ENCODE measurements at regions not wholly inside any gene's neighbourhood (a gene's known extent, or its start where the extent isn't known, plus 50 kb on each side); places are given as distances from the start of the nearest gene placed in this dataset.

DNA sequence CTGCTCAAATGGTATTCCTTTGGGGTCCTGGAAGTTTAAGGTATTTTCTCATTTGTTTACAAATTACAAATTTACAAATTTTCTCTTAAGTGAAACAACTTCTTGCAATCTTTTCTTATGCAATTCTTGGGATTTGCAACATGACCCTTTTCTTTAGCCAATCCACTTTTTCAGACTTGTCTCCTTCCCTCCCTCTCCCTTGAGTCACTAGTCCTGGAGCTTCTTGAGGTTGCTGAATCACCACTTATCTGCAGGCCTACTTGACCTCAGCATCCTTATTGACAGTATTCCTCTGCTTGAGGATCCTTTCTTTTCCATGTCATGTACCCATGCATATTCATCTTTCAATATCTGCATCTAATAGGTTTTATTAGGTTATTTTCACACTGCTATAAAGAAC is 302.8 kb upstream of the ADAMTS5 start (continued):
- TF ChIP-seq, protein P1, sequence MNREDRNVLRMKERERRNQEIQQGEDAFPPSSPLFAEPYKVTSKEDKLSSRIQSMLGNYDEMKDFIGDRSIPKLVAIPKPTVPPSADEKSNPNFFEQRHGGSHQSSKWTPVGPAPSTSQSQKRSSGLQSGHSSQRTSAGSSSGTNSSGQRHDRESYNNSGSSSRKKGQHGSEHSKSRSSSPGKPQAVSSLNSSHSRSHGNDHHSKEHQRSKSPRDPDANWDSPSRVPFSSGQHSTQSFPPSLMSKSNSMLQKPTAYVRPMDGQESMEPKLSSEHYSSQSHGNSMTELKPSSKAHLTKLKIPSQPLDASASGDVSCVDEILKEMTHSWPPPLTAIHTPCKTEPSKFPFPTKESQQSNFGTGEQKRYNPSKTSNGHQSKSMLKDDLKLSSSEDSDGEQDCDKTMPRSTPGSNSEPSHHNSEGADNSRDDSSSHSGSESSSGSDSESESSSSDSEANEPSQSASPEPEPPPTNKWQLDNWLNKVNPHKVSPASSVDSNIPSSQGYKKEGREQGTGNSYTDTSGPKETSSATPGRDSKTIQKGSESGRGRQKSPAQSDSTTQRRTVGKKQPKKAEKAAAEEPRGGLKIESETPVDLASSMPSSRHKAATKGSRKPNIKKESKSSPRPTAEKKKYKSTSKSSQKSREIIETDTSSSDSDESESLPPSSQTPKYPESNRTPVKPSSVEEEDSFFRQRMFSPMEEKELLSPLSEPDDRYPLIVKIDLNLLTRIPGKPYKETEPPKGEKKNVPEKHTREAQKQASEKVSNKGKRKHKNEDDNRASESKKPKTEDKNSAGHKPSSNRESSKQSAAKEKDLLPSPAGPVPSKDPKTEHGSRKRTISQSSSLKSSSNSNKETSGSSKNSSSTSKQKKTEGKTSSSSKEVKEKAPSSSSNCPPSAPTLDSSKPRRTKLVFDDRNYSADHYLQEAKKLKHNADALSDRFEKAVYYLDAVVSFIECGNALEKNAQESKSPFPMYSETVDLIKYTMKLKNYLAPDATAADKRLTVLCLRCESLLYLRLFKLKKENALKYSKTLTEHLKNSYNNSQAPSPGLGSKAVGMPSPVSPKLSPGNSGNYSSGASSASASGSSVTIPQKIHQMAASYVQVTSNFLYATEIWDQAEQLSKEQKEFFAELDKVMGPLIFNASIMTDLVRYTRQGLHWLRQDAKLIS (CRISPR knock-in tag; IDR thresholded peaks at IDR 0.05; ENCODE audit: borderline replicate concordance), result no peak
- TF ChIP-seq, protein P2, sequence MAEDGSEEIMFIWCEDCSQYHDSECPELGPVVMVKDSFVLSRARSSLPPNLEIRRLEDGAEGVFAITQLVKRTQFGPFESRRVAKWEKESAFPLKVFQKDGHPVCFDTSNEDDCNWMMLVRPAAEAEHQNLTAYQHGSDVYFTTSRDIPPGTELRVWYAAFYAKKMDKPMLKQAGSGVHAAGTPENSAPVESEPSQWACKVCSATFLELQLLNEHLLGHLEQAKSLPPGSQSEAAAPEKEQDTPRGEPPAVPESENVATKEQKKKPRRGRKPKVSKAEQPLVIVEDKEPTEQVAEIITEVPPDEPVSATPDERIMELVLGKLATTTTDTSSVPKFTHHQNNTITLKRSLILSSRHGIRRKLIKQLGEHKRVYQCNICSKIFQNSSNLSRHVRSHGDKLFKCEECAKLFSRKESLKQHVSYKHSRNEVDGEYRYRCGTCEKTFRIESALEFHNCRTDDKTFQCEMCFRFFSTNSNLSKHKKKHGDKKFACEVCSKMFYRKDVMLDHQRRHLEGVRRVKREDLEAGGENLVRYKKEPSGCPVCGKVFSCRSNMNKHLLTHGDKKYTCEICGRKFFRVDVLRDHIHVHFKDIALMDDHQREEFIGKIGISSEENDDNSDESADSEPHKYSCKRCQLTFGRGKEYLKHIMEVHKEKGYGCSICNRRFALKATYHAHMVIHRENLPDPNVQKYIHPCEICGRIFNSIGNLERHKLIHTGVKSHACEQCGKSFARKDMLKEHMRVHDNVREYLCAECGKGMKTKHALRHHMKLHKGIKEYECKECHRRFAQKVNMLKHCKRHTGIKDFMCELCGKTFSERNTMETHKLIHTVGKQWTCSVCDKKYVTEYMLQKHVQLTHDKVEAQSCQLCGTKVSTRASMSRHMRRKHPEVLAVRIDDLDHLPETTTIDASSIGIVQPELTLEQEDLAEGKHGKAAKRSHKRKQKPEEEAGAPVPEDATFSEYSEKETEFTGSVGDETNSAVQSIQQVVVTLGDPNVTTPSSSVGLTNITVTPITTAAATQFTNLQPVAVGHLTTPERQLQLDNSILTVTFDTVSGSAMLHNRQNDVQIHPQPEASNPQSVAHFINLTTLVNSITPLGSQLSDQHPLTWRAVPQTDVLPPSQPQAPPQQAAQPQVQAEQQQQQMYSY (CRISPR knock-in tag; IDR thresholded peaks at IDR 0.05), result no peak
- TF ChIP-seq ZMAT4 (CRISPR knock-in tag; IDR thresholded peaks at IDR 0.05), result no peak
- TF ChIP-seq OVOL2 (CRISPR knock-in tag; IDR thresholded peaks at IDR 0.05; ENCODE audit: borderline replicate concordance), result no peak
- no peak for TF ChIP-seq FOXP1 (CRISPR knock-in tag; IDR thresholded peaks at IDR 0.05; ENCODE audit: borderline replicate concordance)
- TF ChIP-seq KAT7 (CRISPR knock-in tag; IDR thresholded peaks at IDR 0.05; ENCODE audit: borderline replicate concordance), result no peak
- TF ChIP-seq ZBTB43 (CRISPR knock-in tag; IDR thresholded peaks at IDR 0.05), result no peak
- TF ChIP-seq, protein P3, sequence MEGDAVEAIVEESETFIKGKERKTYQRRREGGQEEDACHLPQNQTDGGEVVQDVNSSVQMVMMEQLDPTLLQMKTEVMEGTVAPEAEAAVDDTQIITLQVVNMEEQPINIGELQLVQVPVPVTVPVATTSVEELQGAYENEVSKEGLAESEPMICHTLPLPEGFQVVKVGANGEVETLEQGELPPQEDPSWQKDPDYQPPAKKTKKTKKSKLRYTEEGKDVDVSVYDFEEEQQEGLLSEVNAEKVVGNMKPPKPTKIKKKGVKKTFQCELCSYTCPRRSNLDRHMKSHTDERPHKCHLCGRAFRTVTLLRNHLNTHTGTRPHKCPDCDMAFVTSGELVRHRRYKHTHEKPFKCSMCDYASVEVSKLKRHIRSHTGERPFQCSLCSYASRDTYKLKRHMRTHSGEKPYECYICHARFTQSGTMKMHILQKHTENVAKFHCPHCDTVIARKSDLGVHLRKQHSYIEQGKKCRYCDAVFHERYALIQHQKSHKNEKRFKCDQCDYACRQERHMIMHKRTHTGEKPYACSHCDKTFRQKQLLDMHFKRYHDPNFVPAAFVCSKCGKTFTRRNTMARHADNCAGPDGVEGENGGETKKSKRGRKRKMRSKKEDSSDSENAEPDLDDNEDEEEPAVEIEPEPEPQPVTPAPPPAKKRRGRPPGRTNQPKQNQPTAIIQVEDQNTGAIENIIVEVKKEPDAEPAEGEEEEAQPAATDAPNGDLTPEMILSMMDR (IDR thresholded peaks at IDR 0.05), result no peak
- TF ChIP-seq ZNF416 (CRISPR knock-in tag; IDR thresholded peaks at IDR 0.05), result no peak
- no peak for TF ChIP-seq NFE2L1 (CRISPR knock-in tag; IDR thresholded peaks at IDR 0.05)
- TF ChIP-seq ZNF232 (CRISPR knock-in tag; IDR thresholded peaks at IDR 0.05), result no peak
- no peak for TF ChIP-seq ZNF671 (CRISPR knock-in tag; IDR thresholded peaks at IDR 0.05)
- TF ChIP-seq ZNF423 (CRISPR knock-in tag; IDR thresholded peaks at IDR 0.05), result no peak

DNA sequence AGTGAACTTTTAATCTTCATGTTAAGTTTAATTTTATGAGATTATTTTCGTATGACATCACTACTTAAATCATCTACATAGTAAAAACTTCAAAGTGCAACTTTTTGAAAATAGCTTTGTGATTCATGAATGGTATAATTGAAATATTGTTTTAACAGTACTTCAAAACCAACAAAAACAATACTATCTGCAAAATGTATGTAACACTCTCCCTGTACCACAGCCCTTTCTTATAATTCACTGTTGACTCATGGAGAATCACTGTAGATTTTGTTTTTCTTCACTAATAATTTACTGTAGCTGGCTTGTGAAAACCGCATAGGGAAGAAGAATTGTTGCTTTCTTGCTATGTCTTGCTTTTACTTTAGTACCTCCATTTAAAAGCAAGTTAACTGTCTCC is 301.4 kb upstream of the ADAMTS5 start:
- CTCF ChIA-PET, result no interaction called here
- POLR2A ChIA-PET, result no interaction called here
- no peak overlapping the region for H3K4me3 Mint-ChIP-seq
- no peaks in the 10 kb centered on the region for H3K27me3 Mint-ChIP-seq (ENCODE audit: low read depth)
- DNase-seq (ENCODE audit: low spot score) (no peak), ATAC-seq (no peak)
- H3K9me3 Mint-ChIP-seq, result peaks cover 6% of the 10 kb centered on the region
- no peak overlapping the region for H3K27ac Mint-ChIP-seq
- H3K36me3 Mint-ChIP-seq, result no peaks in the 10 kb centered on the region
- TF ChIP-seq ATF2 (CRISPR knock-in tag; IDR thresholded peaks at IDR 0.05; ENCODE audit: borderline replicate concordance, low read depth) (no peak), ZNF396 (CRISPR knock-in tag; IDR thresholded peaks at IDR 0.05; ENCODE audit: borderline replicate concordance) (no peak), KAT7 (CRISPR knock-in tag; IDR thresholded peaks at IDR 0.05; ENCODE audit: borderline replicate concordance) (no peak), ZNF263 (CRISPR knock-in tag; IDR thresholded peaks at IDR 0.05; ENCODE audit: low read depth) (no peak), E2F5 (CRISPR knock-in tag; IDR thresholded peaks at IDR 0.05) (no peak), FOXP1 (CRISPR knock-in tag; IDR thresholded peaks at IDR 0.05; ENCODE audit: borderline replicate concordance) (no peak)
- TF ChIP-seq, protein P4, sequence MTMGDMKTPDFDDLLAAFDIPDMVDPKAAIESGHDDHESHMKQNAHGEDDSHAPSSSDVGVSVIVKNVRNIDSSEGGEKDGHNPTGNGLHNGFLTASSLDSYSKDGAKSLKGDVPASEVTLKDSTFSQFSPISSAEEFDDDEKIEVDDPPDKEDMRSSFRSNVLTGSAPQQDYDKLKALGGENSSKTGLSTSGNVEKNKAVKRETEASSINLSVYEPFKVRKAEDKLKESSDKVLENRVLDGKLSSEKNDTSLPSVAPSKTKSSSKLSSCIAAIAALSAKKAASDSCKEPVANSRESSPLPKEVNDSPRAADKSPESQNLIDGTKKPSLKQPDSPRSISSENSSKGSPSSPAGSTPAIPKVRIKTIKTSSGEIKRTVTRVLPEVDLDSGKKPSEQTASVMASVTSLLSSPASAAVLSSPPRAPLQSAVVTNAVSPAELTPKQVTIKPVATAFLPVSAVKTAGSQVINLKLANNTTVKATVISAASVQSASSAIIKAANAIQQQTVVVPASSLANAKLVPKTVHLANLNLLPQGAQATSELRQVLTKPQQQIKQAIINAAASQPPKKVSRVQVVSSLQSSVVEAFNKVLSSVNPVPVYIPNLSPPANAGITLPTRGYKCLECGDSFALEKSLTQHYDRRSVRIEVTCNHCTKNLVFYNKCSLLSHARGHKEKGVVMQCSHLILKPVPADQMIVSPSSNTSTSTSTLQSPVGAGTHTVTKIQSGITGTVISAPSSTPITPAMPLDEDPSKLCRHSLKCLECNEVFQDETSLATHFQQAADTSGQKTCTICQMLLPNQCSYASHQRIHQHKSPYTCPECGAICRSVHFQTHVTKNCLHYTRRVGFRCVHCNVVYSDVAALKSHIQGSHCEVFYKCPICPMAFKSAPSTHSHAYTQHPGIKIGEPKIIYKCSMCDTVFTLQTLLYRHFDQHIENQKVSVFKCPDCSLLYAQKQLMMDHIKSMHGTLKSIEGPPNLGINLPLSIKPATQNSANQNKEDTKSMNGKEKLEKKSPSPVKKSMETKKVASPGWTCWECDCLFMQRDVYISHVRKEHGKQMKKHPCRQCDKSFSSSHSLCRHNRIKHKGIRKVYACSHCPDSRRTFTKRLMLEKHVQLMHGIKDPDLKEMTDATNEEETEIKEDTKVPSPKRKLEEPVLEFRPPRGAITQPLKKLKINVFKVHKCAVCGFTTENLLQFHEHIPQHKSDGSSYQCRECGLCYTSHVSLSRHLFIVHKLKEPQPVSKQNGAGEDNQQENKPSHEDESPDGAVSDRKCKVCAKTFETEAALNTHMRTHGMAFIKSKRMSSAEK (CRISPR knock-in tag; IDR thresholded peaks at IDR 0.05; ENCODE audit: borderline replicate concordance), result no peak
- H3K4me1 Mint-ChIP-seq, result peaks cover 27% of the 10 kb centered on the region
